Endodermal cell (in vitro differentiated cells): ENCODE measurements at regions not wholly inside any gene's neighbourhood (a gene's known extent, or its start where the extent isn't known, plus 50 kb on each side); places are given as distances from the start of the nearest gene placed in this dataset.

Experiments
- DNase-seq: peaks from one replicate; pipeline ENCODE4 v3.0.0-alpha.2; 2017
- H3K27ac ChIP-seq: 2 replicates; pipeline ENCODE4 v1.5.1; 2013; ENCODE audit warnings: mild to moderate bottlenecking, low read depth, low read length, moderate library complexity
- H3K27me3 ChIP-seq: 2 replicates; pipeline ENCODE4 v1.6.1; 2013; ENCODE audit warnings: mild to moderate bottlenecking, low read length, moderate library complexity; ENCODE audit not compliant: insufficient read depth, control insufficient read depth, poor library complexity, severe bottlenecking
- H3K36me3 ChIP-seq: 2 replicates; pipeline ENCODE4 v1.7.0; 2013; ENCODE audit warnings: mild to moderate bottlenecking, low read length, moderate library complexity; ENCODE audit not compliant: control insufficient read depth, insufficient read depth
- H3K4me1 ChIP-seq: one replicate; pipeline ENCODE4 v1.7.0; 2013; ENCODE audit warnings: low read length; ENCODE audit not compliant: control insufficient read depth, insufficient read depth
- H3K4me3 ChIP-seq: 2 replicates; pipeline ENCODE4 v1.5.1; 2013; ENCODE audit warnings: mild to moderate bottlenecking, low read length, moderate library complexity
- H3K9ac ChIP-seq: 2 replicates; pipeline ENCODE4 v1.6.1; 2013; ENCODE audit warnings: mild to moderate bottlenecking, low read length, moderate library complexity; ENCODE audit not compliant: poor library complexity, severe bottlenecking; ENCODE audit errors: extremely low read depth
- H3K9me3 ChIP-seq: 2 replicates; pipeline ENCODE4 v1.6.1; 2013; ENCODE audit warnings: mild to moderate bottlenecking, low read length, moderate library complexity; ENCODE audit not compliant: control insufficient read depth
- H3K27ac Mint-ChIP-seq: 2 replicates; pipeline ENCODE4 v1.8.0; 2020; ENCODE audit warnings: mixed read lengths
- H3K27me3 Mint-ChIP-seq: 2 replicates; pipeline ENCODE4 v1.8.0; 2021; ENCODE audit warnings: mild to moderate bottlenecking, mixed read lengths; ENCODE audit not compliant: insufficient read depth
- H3K36me3 Mint-ChIP-seq: 2 replicates; pipeline ENCODE4 v1.8.0; 2020; ENCODE audit warnings: low read depth, mixed read lengths
- H3K4me1 Mint-ChIP-seq: 2 replicates; pipeline ENCODE4 v1.8.0; 2020; ENCODE audit warnings: mixed read lengths
- H3K4me3 Mint-ChIP-seq: 2 replicates; pipeline ENCODE4 v1.8.0; 2020; ENCODE audit warnings: mild to moderate bottlenecking, moderate library complexity, mixed read lengths
- H3K9me3 Mint-ChIP-seq: 2 replicates; pipeline ENCODE4 v1.8.0; 2020; ENCODE audit warnings: mild to moderate bottlenecking, mixed read lengths
- WGBS, 2 experiments: methylation state at CpG; one replicate each; pipeline versions ENCODE4 v1.1.5 to v1.1.7; 2013; ENCODE audit warnings: missing lambda C conversion rate in 2 of 2, mixed read lengths in 1 of 2; ENCODE audit not compliant: insufficient coverage in 1 of 2, insufficient read length in 1 of 2; 5-methylcytosine and 5-hydroxymethylcytosine counted together
- TF ChIP-seq, protein P1 (sequence below): fragments of 200-600 bp; sonication (generic); conservative IDR thresholded peaks from 2 replicates; pipeline ENCODE4 v1.5.0; 2021; ENCODE audit warnings: antibody characterized with exemption, mild to moderate bottlenecking

DNA sequence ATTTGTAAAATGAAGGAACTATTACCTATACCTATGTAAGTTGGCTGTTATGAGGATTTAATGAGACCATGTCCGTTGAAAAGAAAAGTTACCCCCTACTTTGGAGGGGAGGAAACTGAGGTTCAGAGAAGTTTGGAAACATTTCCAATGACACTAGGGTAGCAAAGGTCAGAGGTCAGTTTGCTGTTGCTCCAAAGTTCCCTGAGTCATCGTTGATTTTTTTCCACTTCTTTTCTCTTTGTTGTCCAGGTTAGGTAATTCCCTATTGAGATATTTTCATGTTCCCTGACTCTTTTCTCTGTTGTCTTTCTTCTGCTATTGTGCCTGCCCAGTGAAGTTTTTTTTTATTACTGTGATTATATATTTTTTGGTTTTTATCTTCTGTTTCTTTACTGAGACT, 213.8 kb upstream of the C1orf174 start:
- WGBS, 2 experiments: 73 to 100% methylated on average over 2 of the region's 2 CpGs
- Mint-ChIP-seq H3K4me3 (no peak overlapping the region), H3K9me3 (peaks cover 10% of the 10 kb centered on the region), H3K27me3 (peaks cover 2% of the 10 kb centered on the region), H3K27ac (no peak overlapping the region), H3K4me1 (peaks cover 5% of the 10 kb centered on the region), H3K36me3 (no peaks in the 10 kb centered on the region)
- Histone ChIP-seq H3K4me1 (no peaks in the 10 kb centered on the region), H3K27ac (no peak overlapping the region), H3K4me3 (no peak overlapping the region), H3K9ac (no peak overlapping the region), H3K9me3 (no peaks in the 10 kb centered on the region), H3K27me3 (no peaks in the 10 kb centered on the region), H3K36me3 (no peaks in the 10 kb centered on the region)
- DNase-seq: no peak
- TF ChIP-seq, protein P1, sequence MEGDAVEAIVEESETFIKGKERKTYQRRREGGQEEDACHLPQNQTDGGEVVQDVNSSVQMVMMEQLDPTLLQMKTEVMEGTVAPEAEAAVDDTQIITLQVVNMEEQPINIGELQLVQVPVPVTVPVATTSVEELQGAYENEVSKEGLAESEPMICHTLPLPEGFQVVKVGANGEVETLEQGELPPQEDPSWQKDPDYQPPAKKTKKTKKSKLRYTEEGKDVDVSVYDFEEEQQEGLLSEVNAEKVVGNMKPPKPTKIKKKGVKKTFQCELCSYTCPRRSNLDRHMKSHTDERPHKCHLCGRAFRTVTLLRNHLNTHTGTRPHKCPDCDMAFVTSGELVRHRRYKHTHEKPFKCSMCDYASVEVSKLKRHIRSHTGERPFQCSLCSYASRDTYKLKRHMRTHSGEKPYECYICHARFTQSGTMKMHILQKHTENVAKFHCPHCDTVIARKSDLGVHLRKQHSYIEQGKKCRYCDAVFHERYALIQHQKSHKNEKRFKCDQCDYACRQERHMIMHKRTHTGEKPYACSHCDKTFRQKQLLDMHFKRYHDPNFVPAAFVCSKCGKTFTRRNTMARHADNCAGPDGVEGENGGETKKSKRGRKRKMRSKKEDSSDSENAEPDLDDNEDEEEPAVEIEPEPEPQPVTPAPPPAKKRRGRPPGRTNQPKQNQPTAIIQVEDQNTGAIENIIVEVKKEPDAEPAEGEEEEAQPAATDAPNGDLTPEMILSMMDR: no peak

DNA sequence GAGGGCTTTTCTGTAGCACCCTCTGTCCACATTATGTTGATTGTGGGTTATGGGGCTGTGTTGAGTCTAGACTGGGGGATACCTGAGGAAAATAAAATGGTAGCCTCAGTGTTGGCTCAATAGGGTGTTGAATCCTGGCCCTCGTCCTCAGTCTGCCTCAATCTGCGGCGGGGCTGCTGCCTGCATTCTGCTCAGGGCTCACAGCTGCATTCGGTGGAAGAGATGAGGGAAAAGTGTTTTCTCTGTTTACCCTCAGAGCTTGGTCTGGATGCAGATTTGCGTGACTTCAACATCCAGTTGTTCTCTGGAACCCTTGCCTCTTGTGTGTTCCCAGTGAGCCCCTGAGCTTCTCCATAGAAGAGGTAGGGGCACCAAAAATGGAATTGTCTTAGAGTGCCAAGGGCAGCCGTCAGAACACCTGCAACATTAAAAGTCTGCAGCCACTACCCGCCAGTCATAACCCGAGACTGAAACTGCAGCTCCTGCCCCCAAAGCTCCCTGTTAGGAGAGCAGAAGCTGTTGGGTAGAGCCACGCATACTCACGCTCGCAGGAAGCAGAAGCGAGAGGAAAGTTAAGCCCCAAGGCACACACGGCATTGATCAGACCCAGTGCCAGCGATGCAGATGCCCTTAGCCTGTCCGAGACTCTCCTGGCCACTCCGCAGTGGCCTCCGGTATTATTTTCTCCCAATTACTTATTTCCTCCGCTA, 215.3 kb upstream of the C1orf174 start:
- H3K27ac ChIP-seq: no peak overlapping the region
- TF ChIP-seq, protein P1: no peak
- H3K27me3 ChIP-seq: no peaks in the 10 kb centered on the region
- H3K9ac ChIP-seq: no peak overlapping the region
- DNase-seq: no peak
- H3K9me3 ChIP-seq: no peaks in the 10 kb centered on the region
- Mint-ChIP-seq H3K4me3 (no peak overlapping the region), H3K9me3 (peaks cover 10% of the 10 kb centered on the region), H3K27ac (no peak overlapping the region), H3K27me3 (peaks cover 2% of the 10 kb centered on the region), H3K4me1 (peaks cover 9% of the 10 kb centered on the region), H3K36me3 (no peaks in the 10 kb centered on the region)
- H3K4me3 ChIP-seq: no peak overlapping the region
- 91 to 95% methylated on average over 13 to 18 of the region's 18 CpGs for WGBS, 2 experiments
- no peaks in the 10 kb centered on the region for H3K4me1 ChIP-seq
- no peaks in the 10 kb centered on the region for H3K36me3 ChIP-seq

DNA sequence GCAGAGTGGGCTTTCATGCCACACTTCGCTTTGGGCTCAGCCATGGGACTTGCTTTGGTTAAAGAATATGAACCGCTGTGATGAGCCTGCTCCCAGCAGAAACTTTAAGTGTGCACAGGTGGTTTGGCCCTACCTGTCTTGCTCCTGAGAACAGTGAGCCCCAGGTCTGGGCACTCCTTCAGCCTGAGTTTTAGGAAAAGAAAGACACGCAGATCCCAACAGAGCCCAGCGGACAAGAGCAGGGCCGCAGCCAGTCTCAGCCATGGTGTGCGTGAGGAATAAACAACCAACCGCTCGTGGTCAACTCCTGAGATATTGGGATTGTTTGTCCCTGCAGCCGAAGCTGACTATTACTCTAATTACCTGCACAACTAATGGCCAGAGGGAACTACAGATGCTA, 217.1 kb upstream of the C1orf174 start:
- Histone ChIP-seq H3K9me3 (no peaks in the 10 kb centered on the region), H3K4me3 (no peak overlapping the region), H3K9ac (no peak overlapping the region), H3K27me3 (no peaks in the 10 kb centered on the region), H3K4me1 (no peaks in the 10 kb centered on the region), H3K27ac (no peak overlapping the region), H3K36me3 (no peaks in the 10 kb centered on the region)
- Mint-ChIP-seq H3K27ac (no peak overlapping the region), H3K9me3 (peaks cover 10% of the 10 kb centered on the region), H3K4me3 (no peak overlapping the region), H3K27me3 (peaks cover under 1% of the 10 kb centered on the region), H3K4me1 (peaks cover 9% of the 10 kb centered on the region), H3K36me3 (no peaks in the 10 kb centered on the region)
- WGBS, 2 experiments: 88 to 95% methylated on average over 8 to 9 of the region's 9 CpGs
- no peak for DNase-seq
- TF ChIP-seq, protein P1: no peak
